ENCODE measurements at regions not wholly inside any gene's neighbourhood (a gene's known extent, or its start where the extent isn't known, plus 50 kb on each side); places are given as distances from the start of the nearest gene placed in this dataset.

- H3K4me1 ChIP-seq (ENCODE audit: control insufficient read depth in 1 of 2, insufficient read depth in 1 of 2, low read depth in 1 of 2, low read length in 1 of 2) = no peaks in the 10 kb centered on the region
- no peaks in the 10 kb centered on the region for H3K36me3 ChIP-seq
- no peak for TF ChIP-seq CTCF (IDR thresholded peaks at IDR 0.05)
- no peaks in the 10 kb centered on the region for H3K9me3 ChIP-seq
- no peak overlapping the region for H3K4me3 ChIP-seq (ENCODE audit: low read depth in 1 of 2, low read length in 1 of 2)
- no peak overlapping the region for H3K27ac ChIP-seq
- H3K27me3 ChIP-seq = no peaks in the 10 kb centered on the region
Observed at GRCh38 chr17:71963791-71964190, 157.0 kb upstream of the SOX9 start.

- Histone ChIP-seq H3K27me3 (no peaks in the 10 kb centered on the region), H3K4me3 (ENCODE audit: low read depth in 1 of 2, low read length in 1 of 2) (no peak overlapping the region), H3K9me3 (no peaks in the 10 kb centered on the region), H3K27ac (no peak overlapping the region), H3K4me1 (ENCODE audit: control insufficient read depth in 1 of 2, insufficient read depth in 1 of 2, low read depth in 1 of 2, low read length in 1 of 2) (no peaks in the 10 kb centered on the region), H3K36me3 (no peaks in the 10 kb centered on the region)
- TF ChIP-seq CTCF (IDR thresholded peaks at IDR 0.05) = no peak
Observed at GRCh38 chr17:71964559-71964958, 156.3 kb upstream of the SOX9 start.

- Histone ChIP-seq H3K27me3 (no peaks in the 10 kb centered on the region), H3K4me3 (ENCODE audit: low read depth in 1 of 2, low read length in 1 of 2) (no peak overlapping the region), H3K4me1 (ENCODE audit: control insufficient read depth in 1 of 2, insufficient read depth in 1 of 2, low read depth in 1 of 2, low read length in 1 of 2) (no peaks in the 10 kb centered on the region), H3K9me3 (no peaks in the 10 kb centered on the region), H3K36me3 (no peaks in the 10 kb centered on the region), H3K27ac (no peak overlapping the region)
- no peak for TF ChIP-seq CTCF (IDR thresholded peaks at IDR 0.05)
Observed at GRCh38 chr17:71966055-71966454, 154.8 kb upstream of the SOX9 start.

- H3K4me1 ChIP-seq (ENCODE audit: control insufficient read depth in 1 of 2, insufficient read depth in 1 of 2, low read depth in 1 of 2, low read length in 1 of 2) = no peaks in the 10 kb centered on the region
- no peak overlapping the region for H3K4me3 ChIP-seq (ENCODE audit: low read depth in 1 of 2, low read length in 1 of 2)
- no peak for TF ChIP-seq CTCF (IDR thresholded peaks at IDR 0.05)
- no peaks in the 10 kb centered on the region for H3K9me3 ChIP-seq
- H3K27me3 ChIP-seq = no peaks in the 10 kb centered on the region
- no peak overlapping the region for H3K27ac ChIP-seq
- H3K36me3 ChIP-seq = no peaks in the 10 kb centered on the region
Observed at GRCh38 chr17:71966459-71967313, 154.1 kb upstream of the SOX9 start.

GRCh38 chr17:71969500-71969899, 151.3 kb upstream of the SOX9 start:
- no peak for TF ChIP-seq CTCF (IDR thresholded peaks at IDR 0.05)
- no peak overlapping the region for H3K4me3 ChIP-seq (ENCODE audit: low read depth in 1 of 2, low read length in 1 of 2)
- H3K4me1 ChIP-seq (ENCODE audit: control insufficient read depth in 1 of 2, insufficient read depth in 1 of 2, low read depth in 1 of 2, low read length in 1 of 2) = no peaks in the 10 kb centered on the region
- H3K27me3 ChIP-seq = no peaks in the 10 kb centered on the region
- no peaks in the 10 kb centered on the region for H3K9me3 ChIP-seq
- H3K36me3 ChIP-seq = no peaks in the 10 kb centered on the region
- no peak overlapping the region for H3K27ac ChIP-seq
